CD4-positive, alpha-beta T cell treated with Interleukin-10 for 1 hour (primary cell): ENCODE measurements at regions not wholly inside any gene's neighbourhood (a gene's known extent, or its start where the extent isn't known, plus 50 kb on each side); places are given as distances from the start of the nearest gene placed in this dataset.
"Not testable (repeated sequence)": the region's sequence is repeated elsewhere in the genome, so short reads cannot be mapped to it uniquely, and the experiment has no call there.

ENCODE experiments used
- DNase-seq: peaks from one replicate; pipeline ENCODE4 v3.0.0-alpha.2; 2020

DNA sequence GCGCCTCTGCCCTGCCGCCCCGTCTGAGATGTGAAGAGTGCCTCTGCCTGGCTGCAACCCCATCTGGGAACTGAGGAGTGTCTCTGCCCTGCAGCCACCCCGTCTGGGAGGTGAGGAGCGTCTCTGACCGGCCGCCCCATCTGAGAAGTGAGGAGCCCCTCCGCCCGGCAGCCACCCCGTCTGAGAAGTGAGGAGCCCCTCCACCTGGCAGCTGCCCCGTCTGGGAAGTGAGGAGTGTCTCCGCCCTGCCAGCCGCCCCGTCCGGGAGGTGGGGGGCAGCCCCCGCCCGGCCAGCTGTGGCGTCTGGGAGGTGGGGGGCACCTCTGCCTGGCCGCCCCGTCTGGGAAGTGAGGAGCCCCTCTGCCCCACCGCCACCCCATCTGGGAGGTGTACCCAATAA lies 110.4 kb downstream of the PRKAB2 start:
- not testable (repeated sequence) for DNase-seq

DNA sequence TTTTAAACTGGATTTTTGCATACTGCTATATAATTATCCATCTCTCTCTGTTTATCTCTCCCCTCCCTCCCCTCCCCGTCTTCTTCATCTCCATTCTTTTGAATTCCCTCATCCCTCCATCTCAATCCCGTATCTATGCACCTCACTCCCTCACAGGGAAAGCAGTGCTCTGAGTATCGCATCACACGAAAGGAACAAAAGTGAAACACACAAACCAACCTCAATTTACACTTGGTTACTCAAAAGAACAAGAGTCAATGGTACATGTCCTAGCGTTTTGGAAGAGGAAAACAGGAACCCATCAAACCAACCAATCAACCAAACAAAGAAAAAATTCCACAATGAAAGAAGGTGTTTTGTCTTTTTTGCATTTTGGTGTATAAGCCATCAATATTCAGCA lies 115.1 kb downstream of the NBPF12 start:
- no peak for DNase-seq

DNA sequence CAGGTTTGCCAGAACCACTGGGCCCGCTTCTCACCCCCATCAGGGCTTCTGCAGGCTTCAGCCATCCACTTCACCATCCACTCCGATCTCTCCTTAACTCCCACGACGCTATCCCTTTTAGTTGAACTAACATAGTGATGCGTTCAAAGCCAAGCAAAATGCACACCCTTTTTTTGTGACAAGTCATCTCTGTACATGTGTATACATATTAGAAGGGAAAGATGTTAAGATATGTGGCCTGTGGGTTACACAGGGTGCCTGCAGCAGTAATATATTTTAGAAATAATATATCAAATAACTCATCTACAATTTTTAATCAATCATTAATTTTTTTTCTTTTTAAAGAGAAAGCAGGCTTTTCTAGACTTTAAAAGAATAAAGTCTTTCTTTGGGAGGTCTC lies 114.6 kb downstream of the NBPF12 start:
- no peak for DNase-seq

DNA sequence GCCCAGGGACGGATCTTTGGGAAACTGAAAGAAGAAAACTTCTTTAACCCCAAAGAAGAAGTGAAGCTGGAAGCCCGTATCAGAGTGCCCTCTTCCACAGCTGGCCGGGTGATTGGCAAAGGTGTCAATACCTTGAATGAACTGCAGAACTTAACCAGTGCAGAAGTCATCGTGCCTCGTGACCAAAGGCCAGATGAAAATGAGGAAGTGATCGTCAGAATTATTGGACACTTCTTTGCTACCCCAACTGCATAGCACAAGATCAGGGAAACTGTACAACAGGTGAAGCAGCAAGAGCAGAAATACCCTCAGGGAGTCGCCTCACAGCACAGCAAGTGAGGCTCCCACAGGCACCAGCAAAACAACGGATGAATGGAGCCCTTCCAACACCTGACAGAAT lies 114.0 kb downstream of the NBPF12 start:
- no peak for DNase-seq

DNA sequence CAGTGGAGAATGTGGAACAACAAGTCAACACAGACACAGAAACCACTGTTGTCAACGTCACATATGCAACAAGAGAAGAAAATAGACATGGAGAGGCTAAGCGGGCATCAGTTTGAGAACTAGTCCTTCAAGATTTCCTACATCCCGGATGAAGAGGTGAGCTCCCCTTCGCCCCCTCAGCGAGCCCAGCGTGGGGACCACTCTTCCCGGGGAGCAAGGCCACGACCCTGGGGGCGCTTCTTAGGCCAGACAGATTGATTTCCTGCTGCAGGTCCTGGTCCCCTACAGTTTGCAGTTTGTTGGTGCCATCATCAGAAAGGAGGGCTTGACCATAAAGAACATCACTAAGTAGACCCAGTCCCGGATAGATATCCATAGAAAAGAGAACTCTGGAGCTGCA lies 113.0 kb downstream of the NBPF12 start:
- no peak for DNase-seq

DNA sequence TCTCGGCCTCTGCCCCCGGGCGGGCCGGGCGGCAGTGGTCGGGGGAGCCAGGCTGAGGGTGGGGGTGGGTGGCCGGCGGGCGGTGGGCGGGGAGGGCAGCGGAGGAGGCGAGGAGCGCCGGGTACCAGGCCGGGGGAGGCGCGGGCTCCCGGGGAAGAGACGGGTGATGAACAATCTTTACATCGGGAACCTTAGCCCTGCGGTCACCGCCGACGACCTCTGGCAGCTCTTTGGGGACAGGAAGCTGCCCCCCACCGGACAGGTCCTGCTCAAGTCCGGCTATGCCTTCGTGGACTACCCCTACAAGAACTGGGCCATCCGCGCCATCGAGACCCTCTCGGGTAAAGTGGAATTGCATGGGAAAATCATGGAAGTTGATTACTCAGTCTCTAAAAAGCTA lies 112.5 kb downstream of the NBPF12 start:
- DNase-seq, result no peak

DNA sequence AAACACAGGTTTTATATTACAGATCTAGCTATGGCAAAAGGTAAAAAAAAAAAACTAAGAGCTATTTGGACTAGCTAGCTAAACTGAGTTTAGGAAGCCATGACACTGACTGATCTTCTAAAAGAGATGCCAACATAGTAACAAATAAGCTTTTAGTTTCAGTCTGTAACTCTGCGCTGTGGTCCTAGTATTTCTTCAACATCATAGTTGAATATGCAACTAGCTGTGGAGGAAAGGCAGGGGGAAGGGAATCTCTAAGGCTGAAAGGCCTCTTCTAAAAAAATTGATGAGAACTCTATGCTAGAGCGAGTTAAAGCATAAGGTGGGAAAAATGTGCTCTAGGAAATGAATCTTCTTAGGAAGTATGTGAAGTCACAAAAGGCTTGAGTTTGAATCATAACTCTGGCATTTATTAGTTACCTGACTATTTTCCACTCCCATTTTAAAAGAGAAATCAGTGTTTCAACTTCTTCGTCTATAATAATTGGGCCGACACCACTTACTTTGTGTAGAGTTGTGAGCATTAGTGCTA lies 108.8 kb downstream of the NBPF12 start:
- DNase-seq, result peak; percentile 15

DNA sequence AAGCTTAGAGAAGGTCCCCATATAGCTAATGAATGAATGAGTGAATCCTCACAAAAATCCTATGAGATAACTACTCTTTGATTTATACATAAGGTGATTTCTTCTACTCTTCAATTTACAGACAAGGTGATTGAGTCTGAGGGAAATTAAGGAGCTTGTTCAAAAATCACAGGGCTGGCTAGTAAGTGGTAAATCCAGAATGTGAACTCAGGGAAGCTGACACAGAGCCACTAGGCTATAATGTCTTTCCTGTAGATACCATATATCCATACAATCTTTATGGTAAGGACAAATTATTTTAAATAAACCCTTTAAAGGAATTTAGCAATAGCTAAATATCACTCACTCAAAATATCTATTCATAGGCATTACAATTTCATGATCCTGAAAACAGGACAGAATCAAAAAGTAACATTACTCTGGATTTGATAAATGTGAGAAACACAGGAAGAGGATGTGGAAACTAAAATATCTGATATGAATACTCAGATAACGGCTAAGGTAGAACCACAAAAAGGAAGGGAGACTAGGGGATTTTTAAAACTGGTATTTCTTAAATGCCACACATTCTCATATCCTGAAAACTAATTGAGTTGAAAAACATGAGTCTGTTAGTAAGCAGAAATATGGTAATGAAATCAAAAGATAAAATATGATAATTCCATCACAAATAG lies 108.2 kb downstream of the NBPF12 start:
- DNase-seq, result no peak
